ENCODE measurements at regions not wholly inside any gene's neighbourhood (a gene's known extent, or its start where the extent isn't known, plus 50 kb on each side); places are given as distances from the start of the nearest gene placed in this dataset.

DNA sequence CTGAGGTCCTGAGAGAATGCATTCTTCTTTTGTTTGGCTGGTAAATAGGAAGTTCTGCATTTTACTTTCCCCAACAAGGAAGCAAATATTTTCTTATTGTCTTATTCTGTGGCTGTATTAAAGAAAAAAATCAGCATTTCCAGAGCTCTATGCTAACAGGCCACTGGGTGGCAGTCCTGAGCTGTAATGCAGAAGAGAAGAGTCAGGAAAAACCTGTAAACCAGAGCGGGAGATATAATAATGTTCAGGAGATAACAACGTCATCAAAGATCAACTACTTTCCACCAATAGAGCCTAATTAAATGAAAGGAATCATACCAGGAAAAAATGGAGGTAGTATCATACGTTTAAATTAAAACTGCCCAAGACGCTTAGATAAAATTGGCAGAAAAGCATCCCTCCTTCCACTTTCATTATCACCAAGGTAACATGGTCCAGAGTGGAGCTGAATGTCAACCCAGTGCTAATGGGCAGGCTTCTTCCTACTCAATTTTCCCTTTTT is 55.6 kb upstream of the CARMIL1 start:
- no peaks in the 10 kb centered on the region for H3K36me3 ChIP-seq (ENCODE audit: control insufficient read depth, insufficient read depth, low read length)
- H3K9ac ChIP-seq (ENCODE audit: extremely low read depth, low read length, poor library complexity, severe bottlenecking) = no peak overlapping the region
- no peaks in the 10 kb centered on the region for H3K4me1 ChIP-seq (ENCODE audit: control insufficient read depth, insufficient read depth, low read length)
- TF ChIP-seq, protein P1, sequence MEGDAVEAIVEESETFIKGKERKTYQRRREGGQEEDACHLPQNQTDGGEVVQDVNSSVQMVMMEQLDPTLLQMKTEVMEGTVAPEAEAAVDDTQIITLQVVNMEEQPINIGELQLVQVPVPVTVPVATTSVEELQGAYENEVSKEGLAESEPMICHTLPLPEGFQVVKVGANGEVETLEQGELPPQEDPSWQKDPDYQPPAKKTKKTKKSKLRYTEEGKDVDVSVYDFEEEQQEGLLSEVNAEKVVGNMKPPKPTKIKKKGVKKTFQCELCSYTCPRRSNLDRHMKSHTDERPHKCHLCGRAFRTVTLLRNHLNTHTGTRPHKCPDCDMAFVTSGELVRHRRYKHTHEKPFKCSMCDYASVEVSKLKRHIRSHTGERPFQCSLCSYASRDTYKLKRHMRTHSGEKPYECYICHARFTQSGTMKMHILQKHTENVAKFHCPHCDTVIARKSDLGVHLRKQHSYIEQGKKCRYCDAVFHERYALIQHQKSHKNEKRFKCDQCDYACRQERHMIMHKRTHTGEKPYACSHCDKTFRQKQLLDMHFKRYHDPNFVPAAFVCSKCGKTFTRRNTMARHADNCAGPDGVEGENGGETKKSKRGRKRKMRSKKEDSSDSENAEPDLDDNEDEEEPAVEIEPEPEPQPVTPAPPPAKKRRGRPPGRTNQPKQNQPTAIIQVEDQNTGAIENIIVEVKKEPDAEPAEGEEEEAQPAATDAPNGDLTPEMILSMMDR (conservative IDR thresholded peaks at IDR 0.05) = peak; percentile 95
- Mint-ChIP-seq H3K27ac (no peak overlapping the region), H3K27me3 (ENCODE audit: insufficient read depth) (no peaks in the 10 kb centered on the region), H3K9me3 (no peaks in the 10 kb centered on the region), H3K4me3 (no peak overlapping the region), H3K4me1 (no peaks in the 10 kb centered on the region), H3K36me3 (ENCODE audit: low read depth) (no peaks in the 10 kb centered on the region)
- no peaks in the 10 kb centered on the region for H3K9me3 ChIP-seq (ENCODE audit: control insufficient read depth, low read length)
- DNase-seq = peak; percentile 82
- WGBS, 2 experiments (ENCODE audit: insufficient coverage in 1 of 2, insufficient read length in 1 of 2) = 28 to 50% methylated on average over 3 to 4 of the region's 4 CpGs
- H3K27ac ChIP-seq (ENCODE audit: low read depth, low read length) = no peak overlapping the region
- no peaks in the 10 kb centered on the region for H3K27me3 ChIP-seq (ENCODE audit: control insufficient read depth, insufficient read depth, low read length, poor library complexity, severe bottlenecking)
- H3K4me3 ChIP-seq (ENCODE audit: low read length) = no peak overlapping the region

DNA sequence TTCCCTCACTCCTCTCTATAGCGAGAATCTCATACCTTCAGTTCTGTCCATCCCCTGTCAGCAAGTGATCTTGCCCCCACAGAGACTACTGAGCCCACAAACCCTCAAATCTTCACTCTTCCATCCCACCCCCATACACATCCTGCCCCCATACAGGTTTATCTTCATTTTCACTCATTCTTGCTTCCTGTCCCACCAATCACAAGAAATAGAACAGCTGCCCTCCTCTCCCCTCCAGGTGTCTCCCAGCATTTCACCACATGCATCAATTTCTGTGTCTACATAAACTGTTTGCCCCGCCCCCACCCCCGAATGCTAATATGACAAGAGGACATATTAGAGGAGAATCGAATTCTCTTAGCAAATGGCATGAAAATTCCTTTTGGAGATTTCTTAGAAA is 54.9 kb upstream of the CARMIL1 start:
- WGBS, 2 experiments (ENCODE audit: insufficient coverage in 1 of 2, insufficient read length in 1 of 2) = 88 to 89% methylated on average over 2 to 4 of the region's 4 CpGs
- H3K27me3 ChIP-seq (ENCODE audit: control insufficient read depth, insufficient read depth, low read length, poor library complexity, severe bottlenecking) = no peaks in the 10 kb centered on the region
- H3K4me3 Mint-ChIP-seq = no peak overlapping the region
- H3K27ac ChIP-seq (ENCODE audit: low read depth, low read length) = no peak overlapping the region
- TF ChIP-seq, protein P1 (conservative IDR thresholded peaks at IDR 0.05) = no peak
- no peaks in the 10 kb centered on the region for H3K27me3 Mint-ChIP-seq (ENCODE audit: insufficient read depth)
- no peaks in the 10 kb centered on the region for H3K4me1 Mint-ChIP-seq
- H3K36me3 Mint-ChIP-seq (ENCODE audit: low read depth) = no peaks in the 10 kb centered on the region
- H3K9me3 Mint-ChIP-seq = no peaks in the 10 kb centered on the region
- DNase-seq = no peak
- H3K27ac Mint-ChIP-seq = no peak overlapping the region
- H3K9me3 ChIP-seq (ENCODE audit: control insufficient read depth, low read length) = no peaks in the 10 kb centered on the region
- H3K9ac ChIP-seq (ENCODE audit: extremely low read depth, low read length, poor library complexity, severe bottlenecking) = no peak overlapping the region
- no peaks in the 10 kb centered on the region for H3K4me1 ChIP-seq (ENCODE audit: control insufficient read depth, insufficient read depth, low read length)
- H3K4me3 ChIP-seq (ENCODE audit: low read length) = no peak overlapping the region
- H3K36me3 ChIP-seq (ENCODE audit: control insufficient read depth, insufficient read depth, low read length) = no peaks in the 10 kb centered on the region

DNA sequence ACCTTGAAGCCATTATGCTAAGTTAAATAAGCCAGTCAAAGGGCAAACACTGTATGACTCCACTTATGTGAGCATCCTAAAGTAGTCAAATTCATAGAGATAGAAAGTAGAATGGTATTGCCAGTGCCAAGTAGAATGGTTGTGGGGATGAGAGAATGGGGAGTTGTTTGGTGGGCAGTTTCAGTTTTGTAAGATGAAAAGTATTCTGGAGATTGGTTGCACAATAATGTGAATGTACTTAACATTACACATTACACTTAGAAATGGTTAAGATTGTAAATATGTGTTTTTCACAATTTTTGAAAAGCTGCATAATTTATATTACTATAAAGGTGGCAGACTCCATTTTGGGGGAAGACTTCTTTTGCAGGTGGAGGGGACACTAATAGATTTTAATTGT is 51.3 kb upstream of the CARMIL1 start:
- Histone ChIP-seq H3K9ac (ENCODE audit: extremely low read depth, low read length, poor library complexity, severe bottlenecking) (no peak overlapping the region), H3K27ac (ENCODE audit: low read depth, low read length) (no peak overlapping the region), H3K27me3 (ENCODE audit: control insufficient read depth, insufficient read depth, low read length, poor library complexity, severe bottlenecking) (no peaks in the 10 kb centered on the region), H3K9me3 (ENCODE audit: control insufficient read depth, low read length) (no peaks in the 10 kb centered on the region), H3K4me3 (ENCODE audit: low read length) (no peak overlapping the region), H3K4me1 (ENCODE audit: control insufficient read depth, insufficient read depth, low read length) (no peaks in the 10 kb centered on the region), H3K36me3 (ENCODE audit: control insufficient read depth, insufficient read depth, low read length) (no peaks in the 10 kb centered on the region)
- Mint-ChIP-seq H3K4me3 (no peak overlapping the region), H3K27ac (no peak overlapping the region), H3K4me1 (no peaks in the 10 kb centered on the region), H3K27me3 (ENCODE audit: insufficient read depth) (no peaks in the 10 kb centered on the region), H3K36me3 (ENCODE audit: low read depth) (no peaks in the 10 kb centered on the region), H3K9me3 (no peaks in the 10 kb centered on the region)
- DNase-seq = no peak
- TF ChIP-seq, protein P1 (conservative IDR thresholded peaks at IDR 0.05) = no peak
